Thymus (tissue), 11 donors: ENCODE measurements at regions not wholly inside any gene's neighbourhood (a gene's known extent, or its start where the extent isn't known, plus 50 kb on each side); places are given as distances from the start of the nearest gene placed in this dataset.

ENCODE experiments used
- DNase-seq, 9 donors: peaks; one replicate each; pipeline ENCODE4 v3.0.0-alpha.2; 2013; ENCODE audit warnings: low spot score in 9 of 9, low read depth in 6 of 9, missing footprints in 1 of 9
- H3K27ac ChIP-seq, 2 donors: one replicate each; pipeline ENCODE4 v1.5.1; 2013; ENCODE audit warnings: control low read depth in 1 of 2, low read depth in 1 of 2, low read length in 1 of 2, mild to moderate bottlenecking in 1 of 2, moderate library complexity in 1 of 2
- H3K27me3 ChIP-seq, 2 donors: one replicate each; pipeline ENCODE4 v1.5.1; 2013; ENCODE audit warnings: low read length in 1 of 2; ENCODE audit not compliant: control insufficient read depth in 2 of 2, insufficient read depth in 1 of 2
- H3K36me3 ChIP-seq, 2 donors: one replicate each; pipeline ENCODE4 v1.5.1; 2013; ENCODE audit warnings: low read length in 1 of 2, mild to moderate bottlenecking in 1 of 2, moderate library complexity in 1 of 2; ENCODE audit not compliant: control insufficient read depth in 2 of 2, insufficient read depth in 2 of 2
- H3K4me1 ChIP-seq, 2 donors: one replicate each; pipeline ENCODE4 v1.5.1; 2013; ENCODE audit warnings: low read length in 2 of 2; ENCODE audit not compliant: control insufficient read depth in 2 of 2, insufficient read depth in 2 of 2
- H3K4me3 ChIP-seq, 2 donors: one replicate each; pipeline ENCODE4 v1.5.1; 2013; ENCODE audit warnings: low read length in 2 of 2, control low read depth in 1 of 2, mild to moderate bottlenecking in 1 of 2
- H3K9me3 ChIP-seq, 2 donors: one replicate each; pipeline ENCODE4 v1.5.1; 2013; ENCODE audit warnings: low read length in 1 of 2, mild to moderate bottlenecking in 1 of 2; ENCODE audit not compliant: control insufficient read depth in 2 of 2, insufficient read depth in 1 of 2
- WGBS: extraction: QIAGEN DNeasy Blood & Tissue Kit; methylation state at CpG from one replicate; pipeline ENCODE4 v1.1.7; 2013; 5-methylcytosine and 5-hydroxymethylcytosine counted together
- donor health status: healthy.

GRCh38 chr4:14083150-14083549 is 455.6 kb upstream of the BOD1L1 start:
- no peaks in the 10 kb centered on the region for H3K36me3 ChIP-seq
- no peak overlapping the region for H3K4me3 ChIP-seq
- H3K4me1 ChIP-seq, result no peaks in the 10 kb centered on the region
- 93% methylated on average over 3 of the region's 3 CpGs for WGBS
- DNase-seq, result no peak
- H3K27me3 ChIP-seq, result no peaks in the 10 kb centered on the region
- H3K9me3 ChIP-seq, result no peaks in the 10 kb centered on the region
- no peak overlapping the region for H3K27ac ChIP-seq

- 95% methylated on average over 2 of the region's 2 CpGs for WGBS
- Histone ChIP-seq H3K36me3 (no peaks in the 10 kb centered on the region), H3K27me3 (no peaks in the 10 kb centered on the region)
Measured at GRCh38 chr4:14084598-14084997, 457.1 kb upstream of the BOD1L1 start.

GRCh38 chr4:14087459-14087858 is 459.9 kb upstream of the BOD1L1 start:
- no peaks in the 10 kb centered on the region for H3K27me3 ChIP-seq
- no peak overlapping the region for H3K27ac ChIP-seq
- no peaks in the 10 kb centered on the region for H3K36me3 ChIP-seq
- H3K4me1 ChIP-seq, result no peaks in the 10 kb centered on the region
- WGBS, result 88% methylated on average over 2 of the region's 2 CpGs
- no peak for DNase-seq
- no peak overlapping the region for H3K4me3 ChIP-seq
- H3K9me3 ChIP-seq, result no peaks in the 10 kb centered on the region

More at GRCh38 chr4:14084598-14084997, 457.1 kb upstream of the BOD1L1 start:
- DNase-seq, result no peak
- Histone ChIP-seq H3K4me1 (no peaks in the 10 kb centered on the region), H3K9me3 (no peaks in the 10 kb centered on the region), H3K27ac (no peak overlapping the region), H3K4me3 (no peak overlapping the region)

- DNase-seq, result no peak
- WGBS, result 100% methylated on average over 1 of the region's 1 CpG
Measured at GRCh38 chr4:14087921-14088320, 460.4 kb upstream of the BOD1L1 start.

GRCh38 chr4:14091531-14091930 is 464.0 kb upstream of the BOD1L1 start:
- H3K27ac ChIP-seq, result no peak overlapping the region
- no peaks in the 10 kb centered on the region for H3K27me3 ChIP-seq

More at GRCh38 chr4:14087921-14088320, 460.4 kb upstream of the BOD1L1 start:
- Histone ChIP-seq H3K9me3 (no peaks in the 10 kb centered on the region), H3K36me3 (no peaks in the 10 kb centered on the region), H3K4me1 (no peaks in the 10 kb centered on the region), H3K4me3 (no peak overlapping the region), H3K27me3 (no peaks in the 10 kb centered on the region), H3K27ac (no peak overlapping the region)

GRCh38 chr4:14091966-14092365 is 464.4 kb upstream of the BOD1L1 start:
- no peak overlapping the region for H3K4me3 ChIP-seq
- no peaks in the 10 kb centered on the region for H3K27me3 ChIP-seq
- H3K9me3 ChIP-seq, result no peaks in the 10 kb centered on the region
- no peak for DNase-seq
- no peaks in the 10 kb centered on the region for H3K4me1 ChIP-seq
- no peaks in the 10 kb centered on the region for H3K36me3 ChIP-seq
- H3K27ac ChIP-seq, result no peak overlapping the region
- 90% methylated on average over 2 of the region's 2 CpGs for WGBS

More at GRCh38 chr4:14091531-14091930, 464.0 kb upstream of the BOD1L1 start:
- Histone ChIP-seq H3K9me3 (no peaks in the 10 kb centered on the region), H3K36me3 (no peaks in the 10 kb centered on the region), H3K4me1 (no peaks in the 10 kb centered on the region), H3K4me3 (no peak overlapping the region)
- no peak for DNase-seq

GRCh38 chr4:14092741-14093140 is 465.2 kb upstream of the BOD1L1 start:
- no peaks in the 10 kb centered on the region for H3K36me3 ChIP-seq
- H3K27ac ChIP-seq, result no peak overlapping the region
- WGBS, result 97% methylated on average over 3 of the region's 3 CpGs
- DNase-seq, result no peak
- H3K9me3 ChIP-seq, result no peaks in the 10 kb centered on the region
- H3K4me3 ChIP-seq, result no peak overlapping the region
- no peaks in the 10 kb centered on the region for H3K27me3 ChIP-seq
- H3K4me1 ChIP-seq, result no peaks in the 10 kb centered on the region

- Histone ChIP-seq H3K27ac (no peak overlapping the region), H3K36me3 (no peaks in the 10 kb centered on the region), H3K9me3 (no peaks in the 10 kb centered on the region), H3K4me3 (no peak overlapping the region), H3K27me3 (no peaks in the 10 kb centered on the region), H3K4me1 (no peaks in the 10 kb centered on the region)
- WGBS, result 96% methylated on average over 1 of the region's 1 CpG
- DNase-seq, result no peak
Measured at GRCh38 chr4:14095831-14096230, 468.3 kb upstream of the BOD1L1 start.

GRCh38 chr4:14096396-14096965 is 469.0 kb upstream of the BOD1L1 start:
- Histone ChIP-seq H3K4me3 (no peak overlapping the region), H3K27me3 (no peaks in the 10 kb centered on the region), H3K9me3 (no peaks in the 10 kb centered on the region), H3K36me3 (no peaks in the 10 kb centered on the region), H3K4me1 (no peaks in the 10 kb centered on the region), H3K27ac (no peak overlapping the region)
- WGBS, result 93% methylated on average over 4 of the region's 4 CpGs
- no peak for DNase-seq

- Histone ChIP-seq H3K4me3 (no peak overlapping the region), H3K4me1 (no peaks in the 10 kb centered on the region), H3K9me3 (no peaks in the 10 kb centered on the region), H3K27ac (no peak overlapping the region), H3K36me3 (no peaks in the 10 kb centered on the region), H3K27me3 (no peaks in the 10 kb centered on the region)
- WGBS, result 73% methylated on average over 4 of the region's 4 CpGs
- no peak for DNase-seq
Measured at GRCh38 chr4:14100349-14100748, 472.8 kb upstream of the BOD1L1 start.
